ELF-1 (cell line): ENCODE measurements at regions not wholly inside any gene's neighbourhood (a gene's known extent, or its start where the extent isn't known, plus 50 kb on each side); places are given as distances from the start of the nearest gene placed in this dataset.
A peak's percentile ranks its signal among the peaks of the same experiment; 100 is the strongest.
"Not testable (repeated sequence)": the region's sequence is repeated elsewhere in the genome, so short reads cannot be mapped to it uniquely, and the experiment has no call there.

ENCODE experiments used
- DNase-seq: peaks from one replicate; pipeline ENCODE4 v3.0.0-alpha.2; 2016; ENCODE audit warnings: low read depth, low spot score

- DNase-seq: no peak
These were observed 68.8 kb upstream of the INSIG1 start for GRCh38 chr7:155228894-155229293.

- no peak for DNase-seq
These were observed 68.0 kb upstream of the INSIG1 start for GRCh38 chr7:155229548-155230168.

GRCh38 chr7:155230169-155230593 lies 67.5 kb upstream of the INSIG1 start:
- DNase-seq: peak; percentile 52

- DNase-seq: no peak
These were observed 66.4 kb upstream of the INSIG1 start for GRCh38 chr7:155231241-155231800.

GRCh38 chr7:155231941-155232340 lies 65.7 kb upstream of the INSIG1 start:
- DNase-seq: no peak

- no peak for DNase-seq
These were observed 64.8 kb upstream of the INSIG1 start for GRCh38 chr7:155232911-155233310.

- no peak for DNase-seq
These were observed 64.1 kb upstream of the INSIG1 start for GRCh38 chr7:155233311-155234157.

- no peak for DNase-seq
These were observed 63.6 kb upstream of the INSIG1 start for GRCh38 chr7:155234158-155234492.

- DNase-seq: no peak
These were observed 62.5 kb upstream of the INSIG1 start for GRCh38 chr7:155234950-155235789.

GRCh38 chr7:155236386-155236785 lies 61.3 kb upstream of the INSIG1 start:
- DNase-seq: no peak

GRCh38 chr7:155237297-155237696 lies 60.4 kb upstream of the INSIG1 start:
- DNase-seq: no peak

GRCh38 chr7:155237730-155238129 lies 59.9 kb upstream of the INSIG1 start:
- DNase-seq: no peak

GRCh38 chr7:155239431-155240087 lies 58.1 kb upstream of the INSIG1 start:
- DNase-seq: not testable (repeated sequence)

GRCh38 chr7:155244675-155245074 lies 53.0 kb upstream of the INSIG1 start:
- DNase-seq: no peak

- no peak for DNase-seq
These were observed 50.0 kb upstream of the INSIG1 start for GRCh38 chr7:155247479-155248365.
